Immature natural killer cell (primary cell): ENCODE measurements at regions not wholly inside any gene's neighbourhood (a gene's known extent, or its start where the extent isn't known, plus 50 kb on each side); places are given as distances from the start of the nearest gene placed in this dataset.
"Not testable (repeated sequence)": the region's sequence is repeated elsewhere in the genome, so short reads cannot be mapped to it uniquely, and the experiment has no call there.

ENCODE experiments used
- DNase-seq, 3 donors: peaks; one replicate each; pipeline ENCODE4 v3.0.0; 2022; ENCODE audit warnings: mixed read lengths in 1 of 3
- H3K27ac Mint-ChIP-seq, 6 donors: one replicate each; pipeline ENCODE4 v1.8.0; 2020; ENCODE audit warnings: mixed read lengths in 6 of 6, mild to moderate bottlenecking in 5 of 6, inconsistent platforms in 4 of 6, moderate library complexity in 3 of 6
- H3K27me3 Mint-ChIP-seq, 3 donors: one replicate each; pipeline ENCODE4 v1.8.0; 2020 to 2021; ENCODE audit warnings: low read depth in 3 of 3, mild to moderate bottlenecking in 3 of 3, mixed read lengths in 3 of 3, moderate library complexity in 3 of 3, inconsistent platforms in 1 of 3
- H3K36me3 Mint-ChIP-seq, 3 donors: one replicate each; pipeline ENCODE4 v1.8.0; 2020; ENCODE audit warnings: mixed read lengths in 3 of 3, inconsistent platforms in 2 of 3, mild to moderate bottlenecking in 2 of 3
- H3K4me1 Mint-ChIP-seq, 2 donors: one replicate each; pipeline ENCODE4 v1.8.0; 2020; ENCODE audit warnings: inconsistent platforms in 2 of 2, mild to moderate bottlenecking in 2 of 2, mixed read lengths in 2 of 2, moderate library complexity in 1 of 2
- H3K4me3 Mint-ChIP-seq, 5 donors: one replicate each; pipeline ENCODE4 v1.8.0; 2020; ENCODE audit warnings: mild to moderate bottlenecking in 5 of 5, mixed read lengths in 5 of 5, inconsistent platforms in 3 of 5, moderate library complexity in 3 of 5
- H3K9me3 Mint-ChIP-seq, 6 donors: one replicate each; pipeline ENCODE4 v1.8.0; 2020; ENCODE audit warnings: mild to moderate bottlenecking in 6 of 6, mixed read lengths in 6 of 6, inconsistent platforms in 4 of 6, moderate library complexity in 3 of 6

GRCh38 chr6:40879169-40879568, 159.9 kb downstream of the UNC5CL start:
- no peak for DNase-seq
- Mint-ChIP-seq H3K27me3 (peaks cover 5 to 10% (median 6%) of the 10 kb centered on the region in 3 donors), H3K27ac (no peak overlapping the region), H3K36me3 (no peaks in the 10 kb centered on the region), H3K4me3 (no peak overlapping the region), H3K4me1 (peaks cover 3 to 6% of the 10 kb centered on the region in 2 donors), H3K9me3 (no peaks in the 10 kb centered on the region)

GRCh38 chr6:40877362-40877761, 161.7 kb downstream of the UNC5CL start:
- Mint-ChIP-seq H3K27me3 (peaks cover 5 to 10% (median 6%) of the 10 kb centered on the region in 3 donors), H3K4me1 (peaks cover 3 to 6% of the 10 kb centered on the region in 2 donors), H3K4me3 (no peak overlapping the region), H3K27ac (no peak overlapping the region), H3K36me3 (no peaks in the 10 kb centered on the region), H3K9me3 (no peaks in the 10 kb centered on the region)
- DNase-seq = no peak

GRCh38 chr6:40876336-40876735, 162.7 kb downstream of the UNC5CL start:
- DNase-seq = no peak
- Mint-ChIP-seq H3K27ac (no peak overlapping the region), H3K27me3 (peaks cover 6 to 10% (median 6%) of the 10 kb centered on the region in 3 donors), H3K4me1 (peaks cover under 1 to 1% of the 10 kb centered on the region in 2 donors), H3K36me3 (no peaks in the 10 kb centered on the region), H3K9me3 (no peaks in the 10 kb centered on the region), H3K4me3 (no peak overlapping the region)

GRCh38 chr6:40874495-40874894, 164.5 kb downstream of the UNC5CL start:
- no peaks in the 10 kb centered on the region for H3K36me3 Mint-ChIP-seq
- no peaks in the 10 kb centered on the region for H3K9me3 Mint-ChIP-seq
- peaks cover 6 to 9% (median 6%) of the 10 kb centered on the region in 3 donors for H3K27me3 Mint-ChIP-seq
- H3K4me1 Mint-ChIP-seq = no peaks in the 10 kb centered on the region
- DNase-seq = no peak
- H3K27ac Mint-ChIP-seq = no peak overlapping the region
- H3K4me3 Mint-ChIP-seq = no peak overlapping the region

- no peak for DNase-seq
- no peak overlapping the region for H3K27ac Mint-ChIP-seq
- peaks cover 2 to 7% (median 6%) of the 10 kb centered on the region in 3 donors for H3K27me3 Mint-ChIP-seq
- no peaks in the 10 kb centered on the region for H3K36me3 Mint-ChIP-seq
- no peaks in the 10 kb centered on the region for H3K9me3 Mint-ChIP-seq
- H3K4me3 Mint-ChIP-seq = no peak overlapping the region
- no peaks in the 10 kb centered on the region for H3K4me1 Mint-ChIP-seq
Observed at GRCh38 chr6:40871424-40871823, 167.6 kb downstream of the UNC5CL start.

GRCh38 chr6:40868089-40868865, 170.7 kb downstream of the UNC5CL start:
- H3K4me1 Mint-ChIP-seq, H3K4me3 Mint-ChIP-seq, DNase-seq, H3K9me3 Mint-ChIP-seq, H3K36me3 Mint-ChIP-seq, H3K27me3 Mint-ChIP-seq: not testable (repeated sequence)
- peak overlapping the region in 1 of 6 donors; percentile 6 for H3K27ac Mint-ChIP-seq

GRCh38 chr6:40867527-40867926, 171.5 kb downstream of the UNC5CL start:
- H3K4me3 Mint-ChIP-seq, H3K27me3 Mint-ChIP-seq, H3K36me3 Mint-ChIP-seq, H3K27ac Mint-ChIP-seq, H3K9me3 Mint-ChIP-seq, H3K4me1 Mint-ChIP-seq, DNase-seq: not testable (repeated sequence)

GRCh38 chr6:40865259-40865658, 173.8 kb downstream of the UNC5CL start:
- not testable (repeated sequence) for H3K4me1 Mint-ChIP-seq, H3K36me3 Mint-ChIP-seq, H3K27ac Mint-ChIP-seq, DNase-seq, H3K4me3 Mint-ChIP-seq, H3K27me3 Mint-ChIP-seq, H3K9me3 Mint-ChIP-seq

- peaks cover 0 to 2% (median 0%) of the 10 kb centered on the region in 6 donors for H3K9me3 Mint-ChIP-seq
- H3K27ac Mint-ChIP-seq = no peak overlapping the region
Observed at GRCh38 chr6:40860443-40860842, 178.6 kb downstream of the UNC5CL start.

GRCh38 chr6:40856271-40856670, 182.8 kb downstream of the UNC5CL start:
- no peak overlapping the region for H3K4me3 Mint-ChIP-seq

More at GRCh38 chr6:40860443-40860842, 178.6 kb downstream of the UNC5CL start:
- DNase-seq = no peak
- H3K27me3 Mint-ChIP-seq = peaks cover 0 to 9% (median 5%) of the 10 kb centered on the region in 3 donors
- H3K4me3 Mint-ChIP-seq = no peak overlapping the region
- H3K36me3 Mint-ChIP-seq = no peaks in the 10 kb centered on the region
- H3K4me1 Mint-ChIP-seq = no peaks in the 10 kb centered on the region

GRCh38 chr6:40855168-40855880, 183.7 kb downstream of the UNC5CL start:
- no peaks in the 10 kb centered on the region for H3K36me3 Mint-ChIP-seq

More at GRCh38 chr6:40856271-40856670, 182.8 kb downstream of the UNC5CL start:
- DNase-seq = no peak
- no peak overlapping the region for H3K27ac Mint-ChIP-seq
- H3K9me3 Mint-ChIP-seq = peaks cover 0 to 2% (median 0%) of the 10 kb centered on the region in 6 donors
- H3K4me1 Mint-ChIP-seq = no peaks in the 10 kb centered on the region
- H3K27me3 Mint-ChIP-seq = peaks cover 0 to 8% (median 5%) of the 10 kb centered on the region in 3 donors
- H3K36me3 Mint-ChIP-seq = no peaks in the 10 kb centered on the region

GRCh38 chr6:40854592-40854991, 184.4 kb downstream of the UNC5CL start:
- DNase-seq = no peak
- H3K4me3 Mint-ChIP-seq = no peak overlapping the region
- no peaks in the 10 kb centered on the region for H3K4me1 Mint-ChIP-seq
- H3K36me3 Mint-ChIP-seq = no peaks in the 10 kb centered on the region
- no peak overlapping the region for H3K27ac Mint-ChIP-seq
- peaks cover under 1 to 5% (median 4%) of the 10 kb centered on the region in 3 donors for H3K27me3 Mint-ChIP-seq
- H3K9me3 Mint-ChIP-seq = peaks cover 0 to 2% (median 0%) of the 10 kb centered on the region in 6 donors

More at GRCh38 chr6:40855168-40855880, 183.7 kb downstream of the UNC5CL start:
- Mint-ChIP-seq H3K9me3 (peaks cover 0 to 2% (median 0%) of the 10 kb centered on the region in 6 donors), H3K4me3 (no peak overlapping the region), H3K27me3 (peaks cover 0 to 7% (median 4%) of the 10 kb centered on the region in 3 donors), H3K27ac (no peak overlapping the region), H3K4me1 (no peaks in the 10 kb centered on the region)
- no peak for DNase-seq

GRCh38 chr6:40852779-40853373, 186.1 kb downstream of the UNC5CL start:
- no peaks in the 10 kb centered on the region for H3K4me1 Mint-ChIP-seq
- peaks cover 2 to 4% (median 3%) of the 10 kb centered on the region in 3 donors for H3K27me3 Mint-ChIP-seq
- no peak for DNase-seq
- H3K27ac Mint-ChIP-seq = no peak overlapping the region
- no peaks in the 10 kb centered on the region for H3K36me3 Mint-ChIP-seq
- H3K9me3 Mint-ChIP-seq = no peaks in the 10 kb centered on the region
- H3K4me3 Mint-ChIP-seq = no peak overlapping the region

GRCh38 chr6:40849546-40849945, 189.5 kb downstream of the UNC5CL start:
- no peak overlapping the region for H3K4me3 Mint-ChIP-seq
- H3K9me3 Mint-ChIP-seq = no peaks in the 10 kb centered on the region
- DNase-seq = no peak
- H3K36me3 Mint-ChIP-seq = no peaks in the 10 kb centered on the region
- no peak overlapping the region for H3K27ac Mint-ChIP-seq
- peaks cover 2 to 9% (median 3%) of the 10 kb centered on the region in 3 donors for H3K27me3 Mint-ChIP-seq
- no peaks in the 10 kb centered on the region for H3K4me1 Mint-ChIP-seq
